OCI-LY1 (cell line): ENCODE measurements at regions not wholly inside any gene's neighbourhood (a gene's known extent, or its start where the extent isn't known, plus 50 kb on each side); places are given as distances from the start of the nearest gene placed in this dataset.

Experiments used
- H2AFZ ChIP-seq: fragments of 200-600 bp; sonication (generic), shearing (Covaris generic); 2 replicates; pipeline ENCODE4 v1.6.0; 2014; ENCODE audit warnings: antibody characterized with exemption, mild to moderate bottlenecking, low read length
- H3F3A ChIP-seq: fragments of 200-600 bp; sonication (generic), shearing (Covaris generic); 2 replicates; pipeline ENCODE4 v1.6.0; 2014; ENCODE audit warnings: mild to moderate bottlenecking, antibody characterized with exemption, low read length, moderate library complexity; ENCODE audit not compliant: insufficient read depth
- H3K27ac ChIP-seq: fragments of 200-600 bp; sonication (generic); 2 replicates; pipeline ENCODE4 v1.5.1; 2014; ENCODE audit warnings: low read length, mixed run types, mild to moderate bottlenecking, low read depth; ENCODE audit not compliant: poor library complexity, severe bottlenecking
- H3K27me3 ChIP-seq: fragments of 200-600 bp; sonication (generic); 2 replicates; pipeline ENCODE4 v1.6.0; 2014; ENCODE audit warnings: antibody characterized with exemption, mild to moderate bottlenecking, low read length, moderate library complexity; ENCODE audit not compliant: insufficient read depth
- H3K36me3 ChIP-seq: fragments of 200-600 bp; sonication (generic); 2 replicates; pipeline ENCODE4 v1.6.1; 2014; ENCODE audit warnings: mild to moderate bottlenecking, antibody characterized with exemption, low read length, moderate library complexity, mixed read lengths; ENCODE audit not compliant: insufficient read depth
- H3K4me1 ChIP-seq: fragments of 200-600 bp; sonication (generic); 2 replicates; pipeline ENCODE4 v1.5.1; 2014; ENCODE audit warnings: mild to moderate bottlenecking, low read length, moderate library complexity; ENCODE audit not compliant: insufficient read depth, severe bottlenecking
- H3K4me2 ChIP-seq: fragments of 200-600 bp; sonication (generic), shearing (Covaris generic); 2 replicates; pipeline ENCODE4 v1.6.1; 2014; ENCODE audit warnings: low read length
- H3K4me3 ChIP-seq: fragments of 200-600 bp; sonication (generic); 2 replicates; pipeline ENCODE4 v1.5.1; 2014; ENCODE audit warnings: low read length, low read depth, mild to moderate bottlenecking, mixed read lengths; ENCODE audit not compliant: poor library complexity, severe bottlenecking
- H3K79me2 ChIP-seq: fragments of 200-600 bp; shearing (Covaris generic); 2 replicates; pipeline ENCODE4 v1.6.1; 2016; ENCODE audit warnings: mixed run types, low read length, mixed read lengths; ENCODE audit not compliant: insufficient read depth
- H3K9ac ChIP-seq: fragments of 200-600 bp; sonication (generic), shearing (Covaris generic); 2 replicates; pipeline ENCODE4 v1.6.1; 2014; ENCODE audit warnings: mild to moderate bottlenecking, low read length, mixed read lengths
- H3K9me2 ChIP-seq: fragments of 200-600 bp; sonication (generic), shearing (Covaris generic); 2 replicates; pipeline ENCODE4 v1.6.1; 2014; ENCODE audit warnings: low read depth, mild to moderate bottlenecking, low read length, mixed read lengths
- H3K9me3 ChIP-seq: fragments of 200-600 bp; shearing (Covaris generic); 2 replicates; pipeline ENCODE4 v1.6.1; 2014; ENCODE audit warnings: low read length, mixed read lengths
- H4K20me1 ChIP-seq: fragments of 200-600 bp; sonication (generic), shearing (Covaris generic); 2 replicates; pipeline ENCODE4 v1.6.0; 2016; ENCODE audit warnings: mild to moderate bottlenecking, low read length; ENCODE audit not compliant: insufficient read depth
- CTCF ChIP-seq: fragments of 200-600 bp; sonication (generic), shearing (Covaris generic); IDR thresholded peaks from 2 replicates; pipeline ENCODE4 v1.5.1; 2017; ENCODE audit warnings: mild to moderate bottlenecking, antibody characterized with exemption, low read length, moderate library complexity, mixed read lengths
- EZH2 ChIP-seq: fragments of 200-600 bp; sonication (generic), shearing (Covaris generic); IDR thresholded peaks from 2 replicates; pipeline ENCODE4 v1.8.0; 2017; ENCODE audit warnings: borderline replicate concordance, mixed run types, mild to moderate bottlenecking, antibody characterized with exemption, low read length, moderate library complexity, mixed read lengths

GRCh38 chr14:88940671-88941070 is 116.2 kb downstream of the TTC8 start:
- H3K4me2 ChIP-seq, result no peak overlapping the region
- no peak overlapping the region for H3K9ac ChIP-seq
- no peaks in the 10 kb centered on the region for H4K20me1 ChIP-seq
- TF ChIP-seq EZH2 (no peak), CTCF (no peak)
- no peaks in the 10 kb centered on the region for H3K27me3 ChIP-seq
- H3K36me3 ChIP-seq, result no peaks in the 10 kb centered on the region
- no peaks in the 10 kb centered on the region for H3K9me3 ChIP-seq
- H2AFZ ChIP-seq, result no peak overlapping the region
- no peaks in the 10 kb centered on the region for H3K9me2 ChIP-seq
- H3K4me3 ChIP-seq, result no peak overlapping the region
- no peaks in the 10 kb centered on the region for H3F3A ChIP-seq
- no peaks in the 10 kb centered on the region for H3K79me2 ChIP-seq
- H3K4me1 ChIP-seq, result no peaks in the 10 kb centered on the region
- no peak overlapping the region for H3K27ac ChIP-seq

- Histone ChIP-seq H3K36me3 (no peaks in the 10 kb centered on the region), H3K4me1 (no peaks in the 10 kb centered on the region), H4K20me1 (no peaks in the 10 kb centered on the region), H3K27me3 (no peaks in the 10 kb centered on the region), H3K27ac (no peak overlapping the region), H3K9me2 (no peaks in the 10 kb centered on the region), H3K79me2 (no peaks in the 10 kb centered on the region), H3K9me3 (no peaks in the 10 kb centered on the region), H3K9ac (no peak overlapping the region), H3K4me2 (no peak overlapping the region), H3F3A (no peaks in the 10 kb centered on the region), H2AFZ (no peak overlapping the region), H3K4me3 (no peak overlapping the region)
- TF ChIP-seq EZH2 (no peak), CTCF (no peak)
These were observed 117.0 kb downstream of the TTC8 start for GRCh38 chr14:88941414-88941813.

GRCh38 chr14:88947646-88948598 is 123.5 kb downstream of the TTC8 start:
- Histone ChIP-seq H3K36me3 (no peaks in the 10 kb centered on the region), H3K9me3 (peaks cover 4% of the 10 kb centered on the region; the same call in 1 of the 2 replicates), H3K4me1 (no peaks in the 10 kb centered on the region), H3K27ac (no peak overlapping the region), H3K79me2 (no peaks in the 10 kb centered on the region), H2AFZ (no peak overlapping the region), H3K9me2 (no peaks in the 10 kb centered on the region), H4K20me1 (no peaks in the 10 kb centered on the region), H3K4me2 (no peak overlapping the region), H3K9ac (no peak overlapping the region), H3F3A (no peaks in the 10 kb centered on the region), H3K27me3 (no peaks in the 10 kb centered on the region), H3K4me3 (no peak overlapping the region)
- TF ChIP-seq EZH2 (no peak), CTCF (no peak)
